HG03558 (cell line): ENCODE measurements at regions not wholly inside any gene's neighbourhood (a gene's known extent, or its start where the extent isn't known, plus 50 kb on each side); places are given as distances from the start of the nearest gene placed in this dataset.

Source experiments
- ATAC-seq: cut with Tn5 transposase; IDR thresholded peaks from one replicate; pipeline ENCODE4 v1.9.1; 2021; ENCODE audit warnings: moderate number of reproducible peaks; ENCODE audit not compliant: unreplicated experiment; ENCODE audit errors: extremely low read depth

GRCh38 chr4:22233230-22233629, 282.6 kb downstream of the ADGRA3 start:
- no peak for ATAC-seq

GRCh38 chr4:22220965-22221364, 272.4 kb upstream of the KCNIP4 start:
- ATAC-seq, result no peak

DNA sequence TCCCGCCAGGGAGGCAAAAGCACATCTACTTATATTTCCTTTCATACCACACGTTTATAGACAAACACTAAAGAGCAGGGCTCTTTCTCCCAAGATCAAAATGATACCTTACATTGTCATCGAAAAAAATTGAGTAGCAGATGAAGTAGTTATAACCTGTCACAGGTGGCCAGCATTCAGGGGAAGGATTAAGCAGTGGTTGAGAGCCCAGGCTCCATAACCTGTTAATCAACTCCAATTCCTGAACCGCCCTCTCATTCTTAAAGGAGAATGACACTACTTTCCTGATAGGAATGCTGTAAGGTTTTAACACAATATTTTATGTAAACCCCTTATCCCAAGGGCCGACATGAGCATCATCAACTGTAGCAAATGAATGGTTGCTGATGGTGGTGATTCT, 268.9 kb upstream of the KCNIP4 start:
- no peak for ATAC-seq

DNA sequence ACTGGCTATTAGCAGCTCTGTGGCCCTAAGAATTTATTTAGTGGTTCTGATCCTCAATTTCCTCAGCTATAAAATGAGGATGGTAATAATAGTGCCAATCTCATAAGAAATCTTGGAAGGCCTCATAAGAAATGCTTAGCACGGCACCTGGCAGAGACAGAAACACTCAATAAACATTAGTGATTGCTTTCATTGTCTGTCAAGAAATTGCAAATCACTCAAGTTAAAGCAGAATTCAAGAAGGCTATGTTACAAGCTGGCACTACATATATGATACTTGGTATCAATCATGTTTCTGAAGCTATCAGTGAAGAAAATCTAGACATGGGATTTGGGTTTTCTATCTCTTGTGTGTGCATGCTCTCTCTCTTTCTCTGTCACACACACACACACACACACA, 267.7 kb upstream of the KCNIP4 start:
- no peak for ATAC-seq

DNA sequence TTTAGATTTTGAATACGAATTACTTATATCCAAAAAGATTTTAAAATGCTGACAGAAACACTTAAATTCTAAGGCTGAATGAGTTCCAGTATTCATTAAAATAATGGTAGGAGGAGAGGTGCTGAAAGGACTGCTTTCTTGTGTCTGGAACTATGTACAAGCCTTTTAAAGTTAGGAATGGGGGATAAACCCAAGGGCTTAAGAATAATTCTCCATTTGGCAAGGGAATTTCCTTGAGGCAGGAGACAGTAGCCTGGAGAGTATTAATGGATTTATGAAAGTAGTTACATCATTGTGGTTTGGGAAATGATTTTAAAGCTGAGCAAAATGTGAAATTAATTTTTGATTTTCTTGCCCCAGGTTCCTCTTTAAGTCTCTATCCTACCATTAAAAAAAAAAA, 266.5 kb upstream of the KCNIP4 start:
- no peak for ATAC-seq

- ATAC-seq, result no peak
Observed at GRCh38 chr4:22203711-22204011, 255.1 kb upstream of the KCNIP4 start.

DNA sequence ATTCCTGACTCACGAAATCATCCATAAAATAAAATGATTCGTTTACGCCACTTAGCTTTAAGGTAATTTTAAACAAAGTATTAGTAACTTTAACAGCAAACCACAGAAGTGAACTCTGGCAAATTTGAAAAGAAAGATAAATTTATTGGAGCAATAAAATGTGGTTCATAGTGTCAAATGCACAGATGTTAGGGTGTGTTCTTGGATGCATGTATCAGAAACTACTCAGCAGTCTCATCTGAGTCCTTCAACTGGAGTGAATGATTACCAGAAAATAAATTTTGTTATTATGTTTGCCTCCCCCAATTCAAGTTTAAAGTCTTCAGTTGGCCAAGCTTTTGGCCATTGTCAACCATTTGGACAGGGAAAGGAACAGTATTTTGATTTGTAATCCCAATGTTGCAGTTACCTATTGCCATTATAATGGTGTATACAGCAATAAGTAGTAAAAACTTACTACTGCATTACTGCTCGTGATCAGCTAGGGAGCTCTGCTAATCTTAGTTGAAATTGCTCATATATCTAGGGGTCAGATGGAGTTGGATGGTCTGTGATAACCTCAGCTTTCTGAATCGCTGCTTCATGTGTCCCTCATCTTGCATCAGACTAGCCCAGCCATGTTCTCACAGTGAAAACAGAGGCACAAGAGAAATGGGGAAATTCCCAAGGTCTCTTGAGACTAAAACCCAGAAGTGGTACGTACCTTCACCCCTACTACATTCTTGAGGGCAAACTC, 254.6 kb upstream of the KCNIP4 start:
- ATAC-seq, result no peak

- ATAC-seq, result no peak
Observed at GRCh38 chr4:22202246-22202974, 253.8 kb upstream of the KCNIP4 start.

DNA sequence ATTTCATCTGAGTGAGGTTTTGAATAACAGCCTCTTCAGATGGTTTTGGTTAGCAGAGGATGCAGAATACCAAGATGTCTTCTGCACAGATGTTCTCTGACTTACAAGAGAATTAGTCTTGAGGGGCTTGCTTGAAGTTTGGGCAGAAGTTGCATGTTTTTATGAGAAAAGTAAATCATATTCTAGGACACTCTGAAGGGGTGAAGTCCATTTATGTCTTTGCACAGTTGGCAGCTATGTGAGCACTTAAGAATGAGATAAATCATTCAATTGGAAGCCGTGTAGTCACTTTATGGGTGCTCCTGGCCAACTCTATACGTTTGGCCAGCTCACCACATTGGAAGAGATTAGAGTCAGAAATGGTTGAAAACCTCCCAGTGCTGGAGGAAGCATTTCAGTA, 252.7 kb upstream of the KCNIP4 start:
- no peak for ATAC-seq

DNA sequence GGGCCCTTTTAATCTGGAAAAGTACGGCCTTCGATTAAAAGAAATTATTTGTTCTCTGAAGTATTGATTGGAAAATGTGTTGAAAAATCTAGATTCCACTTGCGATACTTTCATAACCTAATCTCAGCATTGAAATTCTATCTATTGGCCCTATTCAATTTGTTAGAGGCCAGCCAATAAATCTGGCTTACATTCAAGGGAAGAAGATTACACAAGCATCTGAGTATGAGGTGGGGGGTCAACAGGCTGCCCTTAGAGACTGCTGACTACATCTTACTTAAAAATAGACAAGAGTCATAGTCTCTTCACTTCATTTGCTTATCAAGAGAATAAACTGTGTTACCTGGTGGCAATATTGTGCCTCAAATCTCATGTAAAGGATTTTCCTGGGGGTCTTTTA, 248.0 kb upstream of the KCNIP4 start:
- no peak for ATAC-seq

DNA sequence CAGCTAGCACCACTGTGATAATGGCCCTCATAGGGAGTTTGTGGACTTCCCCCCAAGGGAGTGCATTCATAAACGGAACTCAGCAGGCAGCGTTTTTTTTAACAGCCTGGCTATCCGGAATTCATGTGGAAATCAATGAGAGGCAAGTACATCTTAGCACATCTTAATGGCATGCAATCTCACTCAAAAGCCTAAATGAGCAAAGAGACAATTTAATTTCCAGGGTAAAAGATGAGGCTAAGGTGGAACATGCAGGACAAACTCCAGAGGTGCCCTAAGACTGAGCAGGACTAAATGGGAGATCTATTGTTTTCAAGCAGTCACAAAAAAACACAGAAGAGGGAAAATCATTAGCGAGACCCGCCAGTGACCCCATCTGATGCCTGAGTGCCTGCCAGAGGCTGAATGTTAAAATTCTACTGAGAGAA, 243.5 kb upstream of the KCNIP4 start:
- no peak for ATAC-seq

DNA sequence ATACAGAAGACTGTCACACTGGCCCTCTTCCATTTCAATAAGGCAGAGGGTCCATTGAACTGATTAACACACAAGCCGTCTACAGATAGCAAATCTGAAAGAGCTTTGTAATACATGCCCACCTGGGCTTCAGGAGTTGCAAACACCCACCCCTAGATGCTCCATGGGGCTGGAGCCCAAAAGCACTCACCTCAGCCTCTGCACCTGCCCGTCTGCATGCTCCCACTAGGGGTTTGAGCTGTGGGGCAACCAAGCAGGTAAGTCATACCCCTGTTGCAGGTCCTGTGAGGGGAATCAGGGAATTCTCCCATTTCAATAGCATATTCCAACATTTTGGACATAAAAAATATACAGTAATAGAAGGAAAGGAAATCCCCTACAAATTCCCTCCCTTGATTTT, 243.0 kb upstream of the KCNIP4 start:
- ATAC-seq, result no peak

- no peak for ATAC-seq
Observed at GRCh38 chr4:22190855-22191254, 242.3 kb upstream of the KCNIP4 start.

- ATAC-seq, result no peak
Observed at GRCh38 chr4:22187203-22187820, 238.7 kb upstream of the KCNIP4 start.

- no peak for ATAC-seq
Observed at GRCh38 chr4:22181736-22182135, 233.2 kb upstream of the KCNIP4 start.

- no peak for ATAC-seq
Observed at GRCh38 chr4:22179124-22179874, 230.7 kb upstream of the KCNIP4 start.

DNA sequence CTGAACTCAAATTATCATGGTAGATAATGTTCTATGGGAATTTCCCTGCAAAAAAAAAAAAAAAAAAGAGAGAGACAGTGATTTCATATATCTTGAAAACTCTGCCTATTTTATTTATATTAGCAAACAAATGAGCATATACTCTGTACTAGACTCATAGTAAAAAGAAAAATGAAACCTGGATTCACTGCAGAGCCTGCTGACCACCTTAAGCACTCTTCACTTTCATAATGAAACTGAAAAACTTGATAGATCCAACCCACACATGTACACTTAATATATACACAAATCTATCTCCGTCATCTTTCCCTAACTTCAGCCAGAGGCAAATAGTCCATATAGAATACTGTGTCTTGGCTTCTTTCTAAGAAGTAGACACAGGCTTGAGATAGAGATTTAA, 226.1 kb upstream of the KCNIP4 start:
- ATAC-seq, result no peak

DNA sequence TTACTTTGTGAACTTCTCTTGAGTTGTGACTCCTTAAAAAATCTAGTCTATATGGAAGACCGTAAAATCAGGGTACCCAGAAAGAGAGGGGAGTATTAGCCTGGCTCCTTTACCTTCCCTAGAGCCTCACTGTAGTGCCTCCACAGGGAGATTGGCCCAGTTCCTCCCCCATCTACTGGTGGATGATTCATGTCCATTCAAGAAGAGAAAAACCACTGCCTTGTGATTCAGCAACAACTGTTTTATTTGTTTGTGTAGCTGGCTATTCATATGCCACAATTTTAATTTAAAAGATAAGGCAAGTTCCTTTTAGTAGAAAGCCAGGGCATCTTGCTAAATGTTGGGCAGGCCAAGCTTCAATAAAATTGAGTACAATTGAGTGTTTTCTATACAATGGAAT, 221.8 kb upstream of the KCNIP4 start:
- no peak for ATAC-seq

DNA sequence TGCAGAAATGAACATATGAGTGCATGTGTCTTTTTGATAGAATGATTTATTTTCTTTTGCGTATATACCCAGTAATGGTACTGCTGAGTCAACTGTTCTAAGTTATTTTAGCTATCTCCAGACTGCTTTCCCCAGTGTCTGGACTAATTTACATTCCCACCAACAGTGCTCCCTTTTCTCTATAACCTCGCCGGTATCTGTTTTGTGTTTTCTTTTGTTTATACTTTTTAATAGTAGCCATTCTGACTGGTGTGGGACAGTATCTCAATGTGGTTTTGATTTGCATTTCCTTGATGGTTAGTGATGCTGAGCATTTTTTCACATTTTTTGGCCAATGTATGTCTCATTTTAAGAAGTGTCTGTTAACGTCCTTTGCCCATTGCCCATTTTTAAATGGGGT, 218.6 kb upstream of the KCNIP4 start:
- ATAC-seq, result no peak

GRCh38 chr4:22162454-22162853, 213.9 kb upstream of the KCNIP4 start:
- no peak for ATAC-seq

- ATAC-seq, result no peak
Observed at GRCh38 chr4:22130741-22131140, 182.2 kb upstream of the KCNIP4 start.
